ENCODE measurements at regions not wholly inside any gene's neighbourhood (a gene's known extent, or its start where the extent isn't known, plus 50 kb on each side); places are given as distances from the start of the nearest gene placed in this dataset.

GRCh38 chr17:79269620-79270019 lies 195.0 kb downstream of the ENGASE start:
- no peak for TF ChIP-seq E2F4 (CRISPR knock-in tag; IDR thresholded peaks at IDR 0.05; ENCODE audit: borderline replicate concordance, low read depth)
- no peak for TF ChIP-seq ZNF121 (CRISPR knock-in tag; IDR thresholded peaks at IDR 0.05)
- TF ChIP-seq HMGXB4 (CRISPR knock-in tag; IDR thresholded peaks at IDR 0.05): no peak
- TF ChIP-seq ATF1 (CRISPR knock-in tag; IDR thresholded peaks at IDR 0.05): no peak

Measured in WTC11 (cell line).